ENCODE measurements at regions not wholly inside any gene's neighbourhood (a gene's known extent, or its start where the extent isn't known, plus 50 kb on each side); places are given as distances from the start of the nearest gene placed in this dataset.

GRCh38 chr11:112762707-112763090 lies 198.5 kb upstream of the NCAM1 start (continued):
- TF ChIP-seq, protein P1, sequence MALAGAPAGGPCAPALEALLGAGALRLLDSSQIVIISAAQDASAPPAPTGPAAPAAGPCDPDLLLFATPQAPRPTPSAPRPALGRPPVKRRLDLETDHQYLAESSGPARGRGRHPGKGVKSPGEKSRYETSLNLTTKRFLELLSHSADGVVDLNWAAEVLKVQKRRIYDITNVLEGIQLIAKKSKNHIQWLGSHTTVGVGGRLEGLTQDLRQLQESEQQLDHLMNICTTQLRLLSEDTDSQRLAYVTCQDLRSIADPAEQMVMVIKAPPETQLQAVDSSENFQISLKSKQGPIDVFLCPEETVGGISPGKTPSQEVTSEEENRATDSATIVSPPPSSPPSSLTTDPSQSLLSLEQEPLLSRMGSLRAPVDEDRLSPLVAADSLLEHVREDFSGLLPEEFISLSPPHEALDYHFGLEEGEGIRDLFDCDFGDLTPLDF (CRISPR knock-in tag; IDR thresholded peaks at IDR 0.05), result no peak
- TF ChIP-seq, protein P2, sequence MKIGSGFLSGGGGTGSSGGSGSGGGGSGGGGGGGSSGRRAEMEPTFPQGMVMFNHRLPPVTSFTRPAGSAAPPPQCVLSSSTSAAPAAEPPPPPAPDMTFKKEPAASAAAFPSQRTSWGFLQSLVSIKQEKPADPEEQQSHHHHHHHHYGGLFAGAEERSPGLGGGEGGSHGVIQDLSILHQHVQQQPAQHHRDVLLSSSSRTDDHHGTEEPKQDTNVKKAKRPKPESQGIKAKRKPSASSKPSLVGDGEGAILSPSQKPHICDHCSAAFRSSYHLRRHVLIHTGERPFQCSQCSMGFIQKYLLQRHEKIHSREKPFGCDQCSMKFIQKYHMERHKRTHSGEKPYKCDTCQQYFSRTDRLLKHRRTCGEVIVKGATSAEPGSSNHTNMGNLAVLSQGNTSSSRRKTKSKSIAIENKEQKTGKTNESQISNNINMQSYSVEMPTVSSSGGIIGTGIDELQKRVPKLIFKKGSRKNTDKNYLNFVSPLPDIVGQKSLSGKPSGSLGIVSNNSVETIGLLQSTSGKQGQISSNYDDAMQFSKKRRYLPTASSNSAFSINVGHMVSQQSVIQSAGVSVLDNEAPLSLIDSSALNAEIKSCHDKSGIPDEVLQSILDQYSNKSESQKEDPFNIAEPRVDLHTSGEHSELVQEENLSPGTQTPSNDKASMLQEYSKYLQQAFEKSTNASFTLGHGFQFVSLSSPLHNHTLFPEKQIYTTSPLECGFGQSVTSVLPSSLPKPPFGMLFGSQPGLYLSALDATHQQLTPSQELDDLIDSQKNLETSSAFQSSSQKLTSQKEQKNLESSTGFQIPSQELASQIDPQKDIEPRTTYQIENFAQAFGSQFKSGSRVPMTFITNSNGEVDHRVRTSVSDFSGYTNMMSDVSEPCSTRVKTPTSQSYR (CRISPR knock-in tag; IDR thresholded peaks at IDR 0.05), result no peak
- no peak for TF ChIP-seq NFATC4 (CRISPR knock-in tag; IDR thresholded peaks at IDR 0.05)

DNA sequence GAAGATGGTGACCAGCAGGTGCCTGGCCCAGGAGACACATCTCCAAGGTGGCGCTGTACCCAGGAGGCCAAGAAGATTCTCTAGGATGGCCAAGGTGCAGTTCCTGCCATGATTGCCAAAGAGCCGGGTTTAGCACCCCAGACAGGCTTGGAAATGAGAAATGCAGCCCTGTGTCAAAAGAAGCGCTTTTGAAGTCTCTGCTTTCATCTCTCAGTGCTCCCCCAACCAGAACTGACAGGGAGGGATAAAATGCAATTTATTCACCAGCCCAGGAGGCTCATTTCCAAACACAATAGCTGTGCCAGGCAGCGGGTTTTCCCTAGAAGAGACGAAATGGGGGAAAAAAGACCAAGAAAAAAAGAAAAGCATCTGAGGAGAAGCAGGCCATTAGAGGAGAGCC lies 195.9 kb upstream of the NCAM1 start:
- ChIA-PET POLR2A (no interaction called here), CTCF (interaction anchor here (1.1 kb wide), 1 partner anchor 30 kb away, joined by 3 read pairs; no protein-coding TSS in a partner anchor)
- no peaks in the 10 kb centered on the region for H3K4me1 Mint-ChIP-seq
- no peaks in the 10 kb centered on the region for H3K27me3 Mint-ChIP-seq (ENCODE audit: low read depth)
- no peak overlapping the region for H3K27ac Mint-ChIP-seq
- no peaks in the 10 kb centered on the region for H3K36me3 Mint-ChIP-seq
- H3K4me3 Mint-ChIP-seq, result no peak overlapping the region
- 0 out of 2 replicates have a peak, but pooled peaks cover 9% of the 10 kb centered on the region for H3K9me3 Mint-ChIP-seq
- TF ChIP-seq ZBTB21 (CRISPR knock-in tag; IDR thresholded peaks at IDR 0.05; ENCODE audit: borderline replicate concordance) (no peak), CREM (CRISPR knock-in tag; IDR thresholded peaks at IDR 0.05) (no peak), GTF2I (CRISPR knock-in tag; conservative IDR thresholded peaks at IDR 0.05) (no peak), GRHL2 (CRISPR knock-in tag; IDR thresholded peaks at IDR 0.05; ENCODE audit: insufficient replicate concordance, severe bottlenecking) (no peak), ZNF219 (CRISPR knock-in tag; IDR thresholded peaks at IDR 0.05; ENCODE audit: borderline replicate concordance) (no peak), SP1 (CRISPR knock-in tag; conservative IDR thresholded peaks at IDR 0.05) (no peak), TCF7 (CRISPR knock-in tag; IDR thresholded peaks at IDR 0.05; ENCODE audit: low read depth) (no peak), EMX1 (CRISPR knock-in tag; IDR thresholded peaks at IDR 0.05) (no peak), ZNF138 (CRISPR knock-in tag; conservative IDR thresholded peaks at IDR 0.05) (no peak), ETV6 (CRISPR knock-in tag; IDR thresholded peaks at IDR 0.05) (no peak)
- TF ChIP-seq, protein P3, sequence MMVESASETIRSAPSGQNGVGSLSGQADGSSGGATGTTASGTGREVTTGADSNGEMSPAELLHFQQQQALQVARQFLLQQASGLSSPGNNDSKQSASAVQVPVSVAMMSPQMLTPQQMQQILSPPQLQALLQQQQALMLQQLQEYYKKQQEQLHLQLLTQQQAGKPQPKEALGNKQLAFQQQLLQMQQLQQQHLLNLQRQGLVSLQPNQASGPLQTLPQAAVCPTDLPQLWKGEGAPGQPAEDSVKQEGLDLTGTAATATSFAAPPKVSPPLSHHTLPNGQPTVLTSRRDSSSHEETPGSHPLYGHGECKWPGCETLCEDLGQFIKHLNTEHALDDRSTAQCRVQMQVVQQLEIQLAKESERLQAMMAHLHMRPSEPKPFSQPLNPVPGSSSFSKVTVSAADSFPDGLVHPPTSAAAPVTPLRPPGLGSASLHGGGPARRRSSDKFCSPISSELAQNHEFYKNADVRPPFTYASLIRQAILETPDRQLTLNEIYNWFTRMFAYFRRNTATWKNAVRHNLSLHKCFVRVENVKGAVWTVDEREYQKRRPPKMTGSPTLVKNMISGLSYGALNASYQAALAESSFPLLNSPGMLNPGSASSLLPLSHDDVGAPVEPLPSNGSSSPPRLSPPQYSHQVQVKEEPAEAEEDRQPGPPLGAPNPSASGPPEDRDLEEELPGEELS (CRISPR knock-in tag; IDR thresholded peaks at IDR 0.05), result no peak
- no peak for DNase-seq (ENCODE audit: low spot score)
- ATAC-seq, result no peak

DNA sequence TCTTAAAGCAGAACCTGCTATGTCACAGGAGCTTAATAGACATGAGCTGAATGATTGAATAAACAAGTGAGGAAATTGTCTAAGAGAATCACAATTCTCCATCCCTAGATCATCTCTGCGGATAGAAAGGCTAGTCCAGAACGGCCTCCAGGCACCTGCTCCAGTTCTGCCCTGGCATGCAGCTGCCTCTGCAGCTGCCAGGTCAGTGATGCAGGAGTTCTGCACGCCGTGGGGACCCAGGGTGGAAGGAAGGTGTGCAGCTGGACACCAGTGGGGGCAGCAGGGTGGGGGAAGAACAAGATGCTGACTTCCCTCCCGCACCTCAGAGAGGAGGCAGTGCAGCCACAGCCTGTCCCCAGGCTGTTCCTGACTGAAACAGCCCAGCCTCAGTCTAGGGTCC lies 192.1 kb upstream of the NCAM1 start:
- H3K4me1 Mint-ChIP-seq, result no peaks in the 10 kb centered on the region
- DNase-seq (ENCODE audit: low spot score), result no peak
- ChIA-PET CTCF (no interaction called here), POLR2A (no interaction called here)
- H3K9me3 Mint-ChIP-seq, result peaks cover 8% of the 10 kb centered on the region
- no peak overlapping the region for H3K4me3 Mint-ChIP-seq
- no peak for ATAC-seq
- H3K27ac Mint-ChIP-seq, result no peak overlapping the region
- H3K27me3 Mint-ChIP-seq (ENCODE audit: low read depth), result no peaks in the 10 kb centered on the region
- H3K36me3 Mint-ChIP-seq, result no peaks in the 10 kb centered on the region
- TF ChIP-seq, protein P4, sequence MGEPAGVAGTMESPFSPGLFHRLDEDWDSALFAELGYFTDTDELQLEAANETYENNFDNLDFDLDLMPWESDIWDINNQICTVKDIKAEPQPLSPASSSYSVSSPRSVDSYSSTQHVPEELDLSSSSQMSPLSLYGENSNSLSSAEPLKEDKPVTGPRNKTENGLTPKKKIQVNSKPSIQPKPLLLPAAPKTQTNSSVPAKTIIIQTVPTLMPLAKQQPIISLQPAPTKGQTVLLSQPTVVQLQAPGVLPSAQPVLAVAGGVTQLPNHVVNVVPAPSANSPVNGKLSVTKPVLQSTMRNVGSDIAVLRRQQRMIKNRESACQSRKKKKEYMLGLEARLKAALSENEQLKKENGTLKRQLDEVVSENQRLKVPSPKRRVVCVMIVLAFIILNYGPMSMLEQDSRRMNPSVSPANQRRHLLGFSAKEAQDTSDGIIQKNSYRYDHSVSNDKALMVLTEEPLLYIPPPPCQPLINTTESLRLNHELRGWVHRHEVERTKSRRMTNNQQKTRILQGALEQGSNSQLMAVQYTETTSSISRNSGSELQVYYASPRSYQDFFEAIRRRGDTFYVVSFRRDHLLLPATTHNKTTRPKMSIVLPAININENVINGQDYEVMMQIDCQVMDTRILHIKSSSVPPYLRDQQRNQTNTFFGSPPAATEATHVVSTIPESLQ (CRISPR knock-in tag; IDR thresholded peaks at IDR 0.05), result no peak
- no peak for TF ChIP-seq ESRRA (CRISPR knock-in tag; IDR thresholded peaks at IDR 0.05; ENCODE audit: borderline replicate concordance)
- TF ChIP-seq, protein P5, sequence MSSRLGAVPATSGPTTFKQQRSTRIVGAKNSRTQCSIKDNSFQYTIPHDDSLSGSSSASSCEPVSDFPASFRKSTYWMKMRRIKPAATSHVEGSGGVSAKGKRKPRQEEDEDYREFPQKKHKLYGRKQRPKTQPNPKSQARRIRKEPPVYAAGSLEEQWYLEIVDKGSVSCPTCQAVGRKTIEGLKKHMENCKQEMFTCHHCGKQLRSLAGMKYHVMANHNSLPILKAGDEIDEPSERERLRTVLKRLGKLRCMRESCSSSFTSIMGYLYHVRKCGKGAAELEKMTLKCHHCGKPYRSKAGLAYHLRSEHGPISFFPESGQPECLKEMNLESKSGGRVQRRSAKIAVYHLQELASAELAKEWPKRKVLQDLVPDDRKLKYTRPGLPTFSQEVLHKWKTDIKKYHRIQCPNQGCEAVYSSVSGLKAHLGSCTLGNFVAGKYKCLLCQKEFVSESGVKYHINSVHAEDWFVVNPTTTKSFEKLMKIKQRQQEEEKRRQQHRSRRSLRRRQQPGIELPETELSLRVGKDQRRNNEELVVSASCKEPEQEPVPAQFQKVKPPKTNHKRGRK (CRISPR knock-in tag; IDR thresholded peaks at IDR 0.05; ENCODE audit: borderline replicate concordance), result no peak
- no peak for TF ChIP-seq TEAD1 (CRISPR knock-in tag; IDR thresholded peaks at IDR 0.05)
- no peak for TF ChIP-seq SP1 (CRISPR knock-in tag; conservative IDR thresholded peaks at IDR 0.05)
- TF ChIP-seq MYBL2 (CRISPR knock-in tag; IDR thresholded peaks at IDR 0.05), result no peak
- TF ChIP-seq GABPB1 (CRISPR knock-in tag; IDR thresholded peaks at IDR 0.05), result no peak
- no peak for TF ChIP-seq PRRX2 (CRISPR knock-in tag; IDR thresholded peaks at IDR 0.05)
- TF ChIP-seq E2F4 (CRISPR knock-in tag; IDR thresholded peaks at IDR 0.05; ENCODE audit: borderline replicate concordance, low read depth), result no peak
- no peak for TF ChIP-seq CTCF (IDR thresholded peaks at IDR 0.05)

All from WTC11 (cell line).